H1 (cell line): ENCODE measurements at regions not wholly inside any gene's neighbourhood (a gene's known extent, or its start where the extent isn't known, plus 50 kb on each side); places are given as distances from the start of the nearest gene placed in this dataset.

Experiments used
- CTCF ChIP-seq, 3 experiments: IDR thresholded peaks; 1 replicate in 2 of 3; 2 replicates in 1 of 3; pipeline versions ENCODE4 v1.5.1 to v1.6.1; 2011; ENCODE audit warnings: low read length in 3 of 3, mild to moderate bottlenecking in 3 of 3, inconsistent platforms in 2 of 3, low read depth in 1 of 3, moderate library complexity in 1 of 3; ENCODE audit not compliant: insufficient read depth in 1 of 3; ENCODE audit errors: control extremely low read depth in 1 of 3
- FOSL1 ChIP-seq: IDR thresholded peaks from 2 replicates; pipeline ENCODE4 v1.6.1; 2011; ENCODE audit warnings: mild to moderate bottlenecking, low read depth, low read length, moderate library complexity; ENCODE audit not compliant: insufficient read depth
- KDM1A ChIP-seq: fragments of 200-600, 300-600 bp; sonication (generic); IDR thresholded peaks from 2 replicates; pipeline ENCODE4 v1.7.1; 2016; ENCODE audit warnings: mild to moderate bottlenecking, low read length, borderline replicate concordance
- SIRT6 ChIP-seq: IDR thresholded peaks from one replicate; pipeline ENCODE4 v1.7.1; 2012; ENCODE audit warnings: low read length, inconsistent platforms

DNA sequence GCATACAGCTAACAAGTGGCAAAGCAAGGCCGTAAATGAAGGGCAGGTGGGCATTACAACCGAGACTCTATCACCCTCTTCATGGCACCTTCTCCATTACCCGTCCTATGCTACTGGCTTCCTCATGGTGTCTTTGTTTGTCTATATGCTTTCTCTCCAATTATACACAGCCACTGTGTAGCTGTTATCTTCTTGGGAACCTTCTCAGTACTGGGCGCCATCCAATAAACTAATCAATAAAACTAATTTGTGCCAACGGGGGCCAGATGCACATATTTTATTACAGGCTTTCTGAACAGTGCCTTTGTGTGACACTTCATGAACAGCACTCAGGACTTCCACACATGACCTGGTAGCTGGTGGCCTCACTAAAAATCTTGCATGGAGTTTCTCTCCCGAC, 149.8 kb upstream of the PCSK2 start (continued):
- TF ChIP-seq CTCF (IDR thresholded peaks at IDR 0.05; ENCODE audit: control extremely low read depth in 1 of 3, insufficient read depth in 1 of 3, low read depth in 1 of 3, low read length in 3 of 3) (no peak), FOSL1 (no peak), SIRT6 (no peak), KDM1A (no peak)
